GM18499 (cell line): ENCODE measurements at regions not wholly inside any gene's neighbourhood (a gene's known extent, or its start where the extent isn't known, plus 50 kb on each side); places are given as distances from the start of the nearest gene placed in this dataset.
"Not testable (repeated sequence)": the region's sequence is repeated elsewhere in the genome, so short reads cannot be mapped to it uniquely, and the experiment has no call there.

Experiments used
- ATAC-seq: cut with Tn5 transposase; IDR thresholded peaks from one replicate; pipeline ENCODE4 v1.9.1; 2021; ENCODE audit warnings: moderate number of reproducible peaks; ENCODE audit not compliant: insufficient read depth, unreplicated experiment

- ATAC-seq: no peak
Observed at GRCh38 chr1:232579958-232580941, 49.7 kb downstream of the SIPA1L2 start.

GRCh38 chr1:232579466-232579865 lies 50.5 kb downstream of the SIPA1L2 start:
- no peak for ATAC-seq

GRCh38 chr1:232578651-232579195 lies 51.2 kb downstream of the SIPA1L2 start:
- ATAC-seq: no peak

- ATAC-seq: no peak
Observed at GRCh38 chr1:232577772-232578171, 52.2 kb downstream of the SIPA1L2 start.

- ATAC-seq: no peak
Observed at GRCh38 chr1:232576537-232576936, 53.4 kb downstream of the SIPA1L2 start.

GRCh38 chr1:232575763-232576040 lies 54.2 kb downstream of the SIPA1L2 start:
- ATAC-seq: no peak

- ATAC-seq: no peak
Observed at GRCh38 chr1:232574889-232575762, 54.8 kb downstream of the SIPA1L2 start.

GRCh38 chr1:232574077-232574476 lies 55.9 kb downstream of the SIPA1L2 start:
- no peak for ATAC-seq

- ATAC-seq: no peak
Observed at GRCh38 chr1:232571523-232571922, 58.4 kb downstream of the SIPA1L2 start.

GRCh38 chr1:232570007-232570406 lies 59.9 kb downstream of the SIPA1L2 start:
- no peak for ATAC-seq

- ATAC-seq: not testable (repeated sequence)
Observed at GRCh38 chr1:232569554-232569921, 60.4 kb downstream of the SIPA1L2 start.

- ATAC-seq: no peak
Observed at GRCh38 chr1:232568906-232569553, 60.9 kb downstream of the SIPA1L2 start.

GRCh38 chr1:232568331-232568852 lies 61.5 kb downstream of the SIPA1L2 start:
- no peak for ATAC-seq

GRCh38 chr1:232566093-232566492 lies 63.8 kb downstream of the SIPA1L2 start:
- no peak for ATAC-seq

- no peak for ATAC-seq
Observed at GRCh38 chr1:232562855-232563510, 67.0 kb downstream of the SIPA1L2 start.

GRCh38 chr1:232561381-232561780 lies 68.6 kb downstream of the SIPA1L2 start:
- no peak for ATAC-seq

- ATAC-seq: no peak
Observed at GRCh38 chr1:232560940-232561339, 69.0 kb downstream of the SIPA1L2 start.

- ATAC-seq: no peak
Observed at GRCh38 chr1:232558954-232559353, 71.0 kb downstream of the SIPA1L2 start.

- no peak for ATAC-seq
Observed at GRCh38 chr1:232557502-232558191, 72.3 kb downstream of the SIPA1L2 start.
